ENCODE measurements at regions not wholly inside any gene's neighbourhood (a gene's known extent, or its start where the extent isn't known, plus 50 kb on each side); places are given as distances from the start of the nearest gene placed in this dataset.

DNA sequence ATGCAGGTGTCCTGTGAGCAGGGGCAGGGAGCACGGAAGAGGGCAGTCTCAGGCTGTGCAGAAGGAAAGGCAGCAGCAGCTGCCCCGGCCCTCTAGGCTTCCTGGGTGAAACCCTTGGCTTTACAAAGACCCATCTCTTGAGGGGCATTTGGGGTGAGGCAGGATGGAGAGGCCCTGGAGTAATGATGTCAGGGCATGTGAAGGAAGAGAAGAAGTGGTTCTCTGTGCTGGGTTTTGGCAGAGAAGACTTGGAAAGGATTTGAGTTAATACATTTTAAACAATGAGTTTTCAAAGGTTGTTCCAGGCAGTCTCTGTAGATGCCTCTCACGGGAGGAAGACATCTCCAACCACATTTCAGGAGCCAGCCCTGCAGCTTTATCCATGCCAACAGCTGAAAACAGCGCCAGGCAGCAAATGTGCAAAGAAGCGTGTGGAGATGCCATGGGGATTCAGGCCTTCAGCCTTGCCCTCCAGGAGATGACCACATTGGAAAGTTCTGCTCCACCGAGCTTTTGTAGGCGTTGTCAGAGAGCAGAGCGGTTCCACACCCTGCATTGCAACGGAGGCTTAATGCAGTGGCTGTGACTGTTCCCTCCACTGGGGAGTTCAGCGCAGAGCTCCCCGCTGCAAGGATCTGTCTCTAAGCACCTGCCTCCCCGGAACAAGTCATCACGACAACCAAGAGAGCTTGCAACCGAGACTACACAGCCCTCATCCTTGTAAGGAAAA lies 322.8 kb downstream of the UQCRFS1 start:
- TF ChIP-seq, protein P1, sequence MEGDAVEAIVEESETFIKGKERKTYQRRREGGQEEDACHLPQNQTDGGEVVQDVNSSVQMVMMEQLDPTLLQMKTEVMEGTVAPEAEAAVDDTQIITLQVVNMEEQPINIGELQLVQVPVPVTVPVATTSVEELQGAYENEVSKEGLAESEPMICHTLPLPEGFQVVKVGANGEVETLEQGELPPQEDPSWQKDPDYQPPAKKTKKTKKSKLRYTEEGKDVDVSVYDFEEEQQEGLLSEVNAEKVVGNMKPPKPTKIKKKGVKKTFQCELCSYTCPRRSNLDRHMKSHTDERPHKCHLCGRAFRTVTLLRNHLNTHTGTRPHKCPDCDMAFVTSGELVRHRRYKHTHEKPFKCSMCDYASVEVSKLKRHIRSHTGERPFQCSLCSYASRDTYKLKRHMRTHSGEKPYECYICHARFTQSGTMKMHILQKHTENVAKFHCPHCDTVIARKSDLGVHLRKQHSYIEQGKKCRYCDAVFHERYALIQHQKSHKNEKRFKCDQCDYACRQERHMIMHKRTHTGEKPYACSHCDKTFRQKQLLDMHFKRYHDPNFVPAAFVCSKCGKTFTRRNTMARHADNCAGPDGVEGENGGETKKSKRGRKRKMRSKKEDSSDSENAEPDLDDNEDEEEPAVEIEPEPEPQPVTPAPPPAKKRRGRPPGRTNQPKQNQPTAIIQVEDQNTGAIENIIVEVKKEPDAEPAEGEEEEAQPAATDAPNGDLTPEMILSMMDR (IDR thresholded peaks at IDR 0.05; ENCODE audit: extremely low read depth in 1 of 2, insufficient read depth in 1 of 2, low read depth in 1 of 2, low read length in 2 of 2) = no peak
- no peak for TF ChIP-seq POLR2AphosphoS5 (IDR thresholded peaks at IDR 0.05; ENCODE audit: insufficient read depth, low read depth, low read length)
- no peak for TF ChIP-seq POLR2A (IDR thresholded peaks at IDR 0.05; ENCODE audit: low read depth, low read length)
- no peak for TF ChIP-seq MYC (IDR thresholded peaks at IDR 0.05; ENCODE audit: low read depth, low read length)
- TF ChIP-seq EZH2 (IDR thresholded peaks at IDR 0.05; ENCODE audit: borderline replicate concordance, low read depth, low read length, severe bottlenecking) = no peak

All from endothelial cell of umbilical vein (primary cell).